ENCODE measurements at regions not wholly inside any gene's neighbourhood (a gene's known extent, or its start where the extent isn't known, plus 50 kb on each side); places are given as distances from the start of the nearest gene placed in this dataset.

GRCh38 chr13:47816831-47817230 is 184.2 kb downstream of the SUCLA2 start:
- no peak for TF ChIP-seq POLR2AphosphoS5 (IDR thresholded peaks at IDR 0.05)
- no peak for TF ChIP-seq CTCF (IDR thresholded peaks at IDR 0.05)
- no peak for TF ChIP-seq POLR2A (IDR thresholded peaks at IDR 0.05)
